ENCODE measurements at regions not wholly inside any gene's neighbourhood (a gene's known extent, or its start where the extent isn't known, plus 50 kb on each side); places are given as distances from the start of the nearest gene placed in this dataset.

DNA sequence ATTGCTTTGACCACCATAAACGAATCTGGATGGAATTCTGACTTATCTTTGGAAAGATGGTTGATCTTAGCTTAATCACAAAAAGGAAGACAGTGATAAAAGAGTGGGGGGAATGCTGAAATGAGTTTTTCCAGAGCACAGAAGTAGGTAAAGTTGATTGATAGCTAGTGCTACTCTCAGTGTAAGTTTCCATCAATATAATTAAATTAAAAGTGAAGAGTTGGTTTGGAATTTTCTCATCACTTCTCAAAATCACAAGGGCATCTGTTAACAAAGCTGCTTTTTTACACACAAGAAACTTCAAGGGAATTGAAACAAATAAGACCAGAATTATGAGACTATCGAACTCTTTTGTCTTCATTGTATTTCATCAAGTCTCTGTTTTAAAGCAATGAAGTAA, 1217.3 kb downstream of the REEP3 start:
- TF ChIP-seq, protein P1, sequence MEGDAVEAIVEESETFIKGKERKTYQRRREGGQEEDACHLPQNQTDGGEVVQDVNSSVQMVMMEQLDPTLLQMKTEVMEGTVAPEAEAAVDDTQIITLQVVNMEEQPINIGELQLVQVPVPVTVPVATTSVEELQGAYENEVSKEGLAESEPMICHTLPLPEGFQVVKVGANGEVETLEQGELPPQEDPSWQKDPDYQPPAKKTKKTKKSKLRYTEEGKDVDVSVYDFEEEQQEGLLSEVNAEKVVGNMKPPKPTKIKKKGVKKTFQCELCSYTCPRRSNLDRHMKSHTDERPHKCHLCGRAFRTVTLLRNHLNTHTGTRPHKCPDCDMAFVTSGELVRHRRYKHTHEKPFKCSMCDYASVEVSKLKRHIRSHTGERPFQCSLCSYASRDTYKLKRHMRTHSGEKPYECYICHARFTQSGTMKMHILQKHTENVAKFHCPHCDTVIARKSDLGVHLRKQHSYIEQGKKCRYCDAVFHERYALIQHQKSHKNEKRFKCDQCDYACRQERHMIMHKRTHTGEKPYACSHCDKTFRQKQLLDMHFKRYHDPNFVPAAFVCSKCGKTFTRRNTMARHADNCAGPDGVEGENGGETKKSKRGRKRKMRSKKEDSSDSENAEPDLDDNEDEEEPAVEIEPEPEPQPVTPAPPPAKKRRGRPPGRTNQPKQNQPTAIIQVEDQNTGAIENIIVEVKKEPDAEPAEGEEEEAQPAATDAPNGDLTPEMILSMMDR (IDR thresholded peaks at IDR 0.05) = no peak
- TF ChIP-seq POLR2AphosphoS5 (IDR thresholded peaks at IDR 0.05) (no peak), POLR2A (IDR thresholded peaks at IDR 0.05) (no peak)
